GM23248 (cell line): ENCODE measurements at regions not wholly inside any gene's neighbourhood (a gene's known extent, or its start where the extent isn't known, plus 50 kb on each side); places are given as distances from the start of the nearest gene placed in this dataset.

Source experiments
- DNase-seq: peaks from one replicate; pipeline ENCODE4 v3.0.0-alpha.2; 2015
- H2AFZ ChIP-seq: fragments of 200-600 bp; sonication (generic); 2 replicates; pipeline ENCODE4 v1.6.1; 2016; ENCODE audit warnings: antibody characterized with exemption
- H3F3A ChIP-seq: fragments of 200-600 bp; sonication (generic); 2 replicates; pipeline ENCODE4 v1.6.1; 2016; ENCODE audit warnings: mild to moderate bottlenecking, antibody characterized with exemption, mixed run types; ENCODE audit not compliant: insufficient read depth
- H3K27ac ChIP-seq: fragments of 200-600 bp; sonication (generic); 2 replicates; pipeline ENCODE4 v1.5.1; 2016; ENCODE audit warnings: mild to moderate bottlenecking
- H3K27me3 ChIP-seq: fragments of 200-600 bp; sonication (generic); replicated peaks from 2 replicates; pipeline ENCODE4 v1.6.1; 2016; ENCODE audit warnings: mild to moderate bottlenecking; ENCODE audit not compliant: insufficient read depth
- H3K36me3 ChIP-seq: fragments of 200-600 bp; sonication (generic); 2 replicates; pipeline ENCODE4 v1.6.1; 2016; ENCODE audit warnings: low read depth, mild to moderate bottlenecking
- H3K4me1 ChIP-seq: fragments of 200-600 bp; sonication (generic); 2 replicates; pipeline ENCODE4 v1.6.1; 2016; ENCODE audit warnings: mild to moderate bottlenecking; ENCODE audit not compliant: insufficient read depth
- H3K4me2 ChIP-seq: fragments of 200-600 bp; sonication (generic); one replicate; pipeline ENCODE4 v1.6.1; 2016; ENCODE audit warnings: mild to moderate bottlenecking; ENCODE audit not compliant: unreplicated experiment
- H3K4me3 ChIP-seq: fragments of 200-600 bp; sonication (generic); 2 replicates; pipeline ENCODE4 v1.5.1; 2016; ENCODE audit warnings: mild to moderate bottlenecking
- H3K79me2 ChIP-seq: fragments of 200-600 bp; sonication (generic); 2 replicates; pipeline ENCODE4 v1.6.1; 2016; ENCODE audit warnings: mild to moderate bottlenecking; ENCODE audit not compliant: insufficient read depth
- H3K9ac ChIP-seq: fragments of 200-600 bp; sonication (generic); 2 replicates; pipeline ENCODE4 v1.6.1; 2016; ENCODE audit warnings: mild to moderate bottlenecking
- H3K9me2 ChIP-seq: fragments of 200-600 bp; sonication (generic); 2 replicates; pipeline ENCODE4 v1.6.1; 2016; ENCODE audit warnings: mixed run types, mild to moderate bottlenecking, moderate library complexity; ENCODE audit not compliant: insufficient read depth
- H3K9me3 ChIP-seq: fragments of 200-600 bp; sonication (generic); one replicate; pipeline ENCODE4 v1.6.1; 2017; ENCODE audit warnings: low read depth
- H4K20me1 ChIP-seq: fragments of 200-600 bp; sonication (generic); 2 replicates; pipeline ENCODE4 v1.6.0; 2016; ENCODE audit not compliant: insufficient read depth
- EZH2 ChIP-seq: fragments of 200-600 bp; sonication (generic); IDR thresholded peaks from 2 replicates; pipeline ENCODE4 v1.6.1; 2018; ENCODE audit warnings: antibody characterized with exemption, mild to moderate bottlenecking; ENCODE audit not compliant: insufficient read depth, poor library complexity, severe bottlenecking
- EZH2phosphoT487 ChIP-seq: fragments of 200-600 bp; sonication (generic); IDR thresholded peaks from 2 replicates; pipeline ENCODE4 v1.6.1; 2018; ENCODE audit warnings: antibody characterized with exemption, moderate library complexity, mild to moderate bottlenecking, low read depth; ENCODE audit not compliant: insufficient read depth
- WGBS, 2 experiments: methylation state at CpG; one replicate each; pipeline ENCODE4 v1.1.6; 2015 to 2017; ENCODE audit warnings: low lambda C conversion rate in 2 of 2, low coverage in 1 of 2; ENCODE audit errors: missing lambda C conversion rate in 2 of 2; 5-methylcytosine and 5-hydroxymethylcytosine counted together
- in situ Hi-C: fragments of 300-500 bp; cut with MboI; formaldehyde crosslinking; loops from 2 replicates; pipeline ENCODE4 v1.15.0; 2020

DNA sequence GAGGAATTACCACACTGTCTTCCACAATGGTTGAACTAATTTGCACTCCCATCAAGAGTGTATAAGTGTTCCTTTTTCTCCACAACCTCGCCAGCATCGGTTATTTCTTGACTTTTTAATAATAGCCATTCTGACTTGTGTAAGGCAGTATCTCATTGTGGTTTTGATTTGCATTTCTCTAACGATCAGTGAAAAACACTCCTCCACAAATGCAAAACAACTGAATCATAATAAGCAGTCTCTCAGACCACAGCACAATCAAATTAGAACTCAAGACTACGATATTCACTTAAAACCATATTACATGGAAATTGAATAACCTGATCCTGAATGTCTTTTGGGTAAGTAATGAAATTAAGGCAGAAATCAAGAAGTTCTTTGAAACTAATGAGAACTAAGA lies 371.7 kb downstream of the CXXC4 start:
- Histone ChIP-seq H3K9ac (no peak overlapping the region), H3K4me1 (no peaks in the 10 kb centered on the region), H3K36me3 (no peaks in the 10 kb centered on the region), H3K27ac (no peak overlapping the region), H3K9me3 (peaks cover 3% of the 10 kb centered on the region), H3K27me3 (no peaks in the 10 kb centered on the region), H3K9me2 (no peaks in the 10 kb centered on the region), H3K4me2 (no peak overlapping the region), H4K20me1 (no peaks in the 10 kb centered on the region), H3K4me3 (no peak overlapping the region), H3K79me2 (no peaks in the 10 kb centered on the region), H2AFZ (no peak overlapping the region), H3F3A (no peaks in the 10 kb centered on the region)
- in situ Hi-C loops, result no loop called here
- DNase-seq, result no peak
- 2 to 3% methylated on average over 4 of the region's 4 CpGs for WGBS, 2 experiments
- TF ChIP-seq EZH2phosphoT487 (no peak), EZH2 (no peak)

DNA sequence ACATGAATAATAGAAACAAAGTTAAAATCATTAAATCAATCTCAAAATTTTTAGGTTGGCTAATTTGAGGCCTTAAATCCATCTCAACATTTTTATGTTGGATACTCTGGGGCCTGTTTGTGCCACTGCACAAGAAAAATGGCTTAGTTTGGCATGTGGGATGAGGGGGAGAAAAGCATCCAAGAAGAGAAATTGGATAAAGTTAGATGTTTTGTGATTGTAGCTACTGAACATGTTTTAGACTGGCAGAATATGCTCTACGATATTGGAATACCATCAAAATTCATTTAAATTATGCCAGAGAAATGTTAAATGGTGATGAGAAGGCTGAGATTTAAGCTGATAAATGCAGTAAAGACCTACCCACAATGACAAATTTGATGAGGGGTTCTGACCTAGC lies 376.9 kb downstream of the CXXC4 start:
- no peaks in the 10 kb centered on the region for H3F3A ChIP-seq
- TF ChIP-seq EZH2, result no peak
- TF ChIP-seq EZH2phosphoT487, result no peak
- no peak overlapping the region for H3K9ac ChIP-seq
- no peaks in the 10 kb centered on the region for H3K79me2 ChIP-seq
- 17 to 36% methylated on average over 1 of the region's 1 CpG for WGBS, 2 experiments
- H3K4me3 ChIP-seq, result no peak overlapping the region
- no peak overlapping the region for H3K4me2 ChIP-seq
- no peak overlapping the region for H3K27ac ChIP-seq
- H3K9me2 ChIP-seq, result no peaks in the 10 kb centered on the region
- H3K4me1 ChIP-seq, result no peaks in the 10 kb centered on the region
- in situ Hi-C loops, result no loop called here
- no peaks in the 10 kb centered on the region for H3K36me3 ChIP-seq
- H4K20me1 ChIP-seq, result no peaks in the 10 kb centered on the region
- peaks cover 3% of the 10 kb centered on the region for H3K9me3 ChIP-seq
- H2AFZ ChIP-seq, result no peak overlapping the region
- H3K27me3 ChIP-seq, result no peaks in the 10 kb centered on the region
- DNase-seq, result no peak

DNA sequence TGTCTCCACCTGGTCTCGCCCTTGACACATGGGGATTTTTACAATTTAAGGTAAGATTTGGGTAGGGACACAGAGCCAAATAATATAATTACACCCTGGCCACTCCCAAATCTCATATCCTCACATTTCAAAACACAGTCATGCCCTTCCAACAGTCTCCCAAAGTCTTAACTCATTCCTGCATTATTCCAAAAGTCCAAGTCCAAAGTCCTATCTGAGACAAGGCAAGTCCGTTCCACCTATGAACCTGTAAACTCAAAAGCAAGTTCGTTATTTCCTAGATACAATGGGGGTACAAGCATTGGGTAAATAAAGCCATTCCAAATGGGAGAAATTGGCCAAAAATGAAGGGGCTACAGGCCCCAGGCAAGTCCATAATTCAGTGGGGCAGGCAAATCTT lies 380.8 kb downstream of the CXXC4 start:
- Histone ChIP-seq H3K4me2 (no peak overlapping the region), H3K36me3 (no peaks in the 10 kb centered on the region), H3K4me3 (no peak overlapping the region), H3K79me2 (no peaks in the 10 kb centered on the region), H3K27ac (no peak overlapping the region), H4K20me1 (no peaks in the 10 kb centered on the region), H3K9ac (no peak overlapping the region), H3K4me1 (no peaks in the 10 kb centered on the region), H3K27me3 (no peaks in the 10 kb centered on the region), H3K9me3 (no peaks in the 10 kb centered on the region), H3F3A (no peaks in the 10 kb centered on the region), H2AFZ (no peak overlapping the region), H3K9me2 (no peaks in the 10 kb centered on the region)
- 8 to 13% methylated on average over 3 of the region's 3 CpGs for WGBS, 2 experiments
- TF ChIP-seq EZH2 (no peak), EZH2phosphoT487 (no peak)
- in situ Hi-C loops, result no loop called here
- DNase-seq, result no peak

- in situ Hi-C loops, result no loop called here
- no peak for DNase-seq
- H3K79me2 ChIP-seq, result no peaks in the 10 kb centered on the region
- no peaks in the 10 kb centered on the region for H3K4me1 ChIP-seq
- H3F3A ChIP-seq, result no peaks in the 10 kb centered on the region
- no peak overlapping the region for H3K27ac ChIP-seq
- H3K27me3 ChIP-seq, result no peaks in the 10 kb centered on the region
- H2AFZ ChIP-seq, result no peak overlapping the region
- H3K9me3 ChIP-seq, result peaks cover 6% of the 10 kb centered on the region
- no peaks in the 10 kb centered on the region for H3K36me3 ChIP-seq
- no peaks in the 10 kb centered on the region for H4K20me1 ChIP-seq
- no peak overlapping the region for H3K4me3 ChIP-seq
- TF ChIP-seq EZH2 (no peak), EZH2phosphoT487 (no peak)
- H3K9ac ChIP-seq, result no peak overlapping the region
- no peak overlapping the region for H3K4me2 ChIP-seq
- H3K9me2 ChIP-seq, result no peaks in the 10 kb centered on the region
These were observed 379.4 kb upstream of the TACR3 start for GRCh38 chr4:104099141-104099540.

DNA sequence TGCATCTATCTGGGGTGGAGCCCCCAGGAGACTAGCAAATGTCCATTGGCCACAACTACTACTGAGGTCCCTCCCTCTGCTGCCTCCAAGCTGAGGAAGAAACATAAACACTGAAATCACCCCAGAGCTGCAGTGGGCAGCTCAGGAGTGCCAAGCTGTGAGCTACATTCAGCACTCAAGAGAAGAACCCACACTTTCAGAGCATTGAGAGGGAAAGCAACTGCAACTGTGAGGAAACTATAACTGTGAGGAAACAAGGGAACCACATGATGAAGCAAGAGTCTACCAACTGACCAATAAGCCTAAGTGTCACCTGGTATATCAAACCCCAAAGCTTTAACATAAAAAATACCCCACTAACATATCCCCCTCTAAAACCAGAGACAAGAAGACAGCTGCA lies 373.5 kb upstream of the TACR3 start:
- Histone ChIP-seq H3K4me3 (no peak overlapping the region), H3K9ac (no peak overlapping the region), H3K27me3 (no peaks in the 10 kb centered on the region), H4K20me1 (no peaks in the 10 kb centered on the region), H3K9me3 (no peaks in the 10 kb centered on the region), H3K9me2 (no peaks in the 10 kb centered on the region), H3K4me2 (no peak overlapping the region), H3K36me3 (no peaks in the 10 kb centered on the region), H3K4me1 (no peaks in the 10 kb centered on the region), H3F3A (no peaks in the 10 kb centered on the region), H3K27ac (no peak overlapping the region), H3K79me2 (no peaks in the 10 kb centered on the region), H2AFZ (no peak overlapping the region)
- in situ Hi-C loops, result no loop called here
- DNase-seq, result no peak
- no peak for TF ChIP-seq EZH2
- no peak for TF ChIP-seq EZH2phosphoT487
